SKM-1 treated with dmso at 0.1 percent for 144 hours (cell line): ENCODE measurements at regions not wholly inside any gene's neighbourhood (a gene's known extent, or its start where the extent isn't known, plus 50 kb on each side); places are given as distances from the start of the nearest gene placed in this dataset.

Source experiments
- DNase-seq: peaks from one replicate; lab custom pipeline; 2025; ENCODE audit not compliant: unreplicated experiment; lab: John Stamatoyannopoulos, UW

GRCh38 chr12:114767906-114768722, 84.1 kb upstream of the TBX3 start:
- no peak for DNase-seq

- DNase-seq = no peak
Observed at GRCh38 chr12:114767084-114767760, 83.2 kb upstream of the TBX3 start.

GRCh38 chr12:114765960-114766691, 82.2 kb upstream of the TBX3 start:
- DNase-seq = no peak

DNA sequence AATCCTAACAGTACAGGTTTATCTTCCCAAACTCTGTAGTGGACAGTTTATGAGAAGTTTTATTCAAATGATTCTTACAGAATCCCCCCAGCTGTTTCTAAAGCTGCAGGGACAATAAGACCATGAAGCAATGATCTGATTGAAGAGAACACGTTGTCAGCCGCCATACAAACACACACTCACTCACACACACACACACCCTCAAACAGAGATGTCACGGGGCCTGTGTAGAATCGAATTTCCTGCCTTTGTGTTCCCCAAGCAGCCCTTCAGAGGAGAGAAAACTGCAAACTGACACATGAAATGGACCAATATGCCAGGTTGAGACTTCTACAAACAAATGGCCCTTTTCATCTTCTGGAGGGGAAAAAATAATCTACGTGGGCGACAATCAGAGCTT, 80.5 kb upstream of the TBX3 start:
- DNase-seq = no peak

DNA sequence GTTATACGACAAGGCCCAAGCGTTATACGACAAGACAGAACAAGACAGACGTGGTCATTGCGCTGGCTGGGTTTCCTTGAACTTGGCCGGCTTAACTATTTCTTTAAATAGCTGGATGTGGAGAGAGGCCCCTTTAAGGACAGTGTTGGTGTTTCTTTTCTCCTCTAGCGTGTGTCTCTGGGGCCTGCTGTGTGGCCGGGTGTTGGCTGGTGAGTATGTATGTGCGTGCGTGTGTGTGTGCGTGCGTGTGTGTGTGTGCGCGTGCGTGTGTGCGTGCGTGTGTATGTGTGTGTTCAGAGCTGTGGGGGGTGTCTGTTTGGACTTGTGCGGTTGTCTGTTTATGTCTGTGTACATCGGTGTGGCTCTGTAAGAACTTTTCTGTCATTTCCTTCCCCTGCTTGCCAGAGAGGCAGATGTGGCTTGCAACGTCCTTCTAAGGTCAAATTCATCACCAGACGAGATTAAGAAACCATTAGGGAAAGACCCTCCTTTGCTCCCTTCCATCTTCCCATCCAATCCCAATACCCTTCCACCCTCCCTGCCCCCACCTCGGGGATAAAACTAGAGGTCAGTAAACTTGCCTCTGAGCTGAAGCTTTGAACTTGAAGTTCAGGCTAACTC, 78.6 kb upstream of the TBX3 start:
- no peak for DNase-seq

GRCh38 chr12:114760151-114760877, 76.3 kb upstream of the TBX3 start:
- no peak for DNase-seq

DNA sequence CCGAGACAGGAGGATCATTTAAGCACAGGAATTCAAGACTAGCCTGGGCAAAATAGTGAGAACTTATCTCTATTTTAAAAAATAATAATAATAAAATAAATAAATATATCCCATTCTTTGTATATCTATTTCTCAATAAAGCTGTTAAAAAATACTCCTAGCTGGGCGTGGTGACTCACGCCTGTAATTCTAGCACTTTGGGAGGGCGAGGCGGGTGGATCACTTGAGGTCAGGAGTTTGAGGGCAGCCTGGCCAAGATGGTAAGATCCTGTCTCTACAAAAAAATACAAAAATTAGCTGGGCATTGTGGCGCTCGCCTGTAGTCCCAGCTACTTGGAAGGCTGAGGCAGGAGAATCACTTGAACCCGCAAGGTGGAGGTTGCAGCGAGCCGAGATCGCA, 75.7 kb upstream of the TBX3 start:
- no peak for DNase-seq

DNA sequence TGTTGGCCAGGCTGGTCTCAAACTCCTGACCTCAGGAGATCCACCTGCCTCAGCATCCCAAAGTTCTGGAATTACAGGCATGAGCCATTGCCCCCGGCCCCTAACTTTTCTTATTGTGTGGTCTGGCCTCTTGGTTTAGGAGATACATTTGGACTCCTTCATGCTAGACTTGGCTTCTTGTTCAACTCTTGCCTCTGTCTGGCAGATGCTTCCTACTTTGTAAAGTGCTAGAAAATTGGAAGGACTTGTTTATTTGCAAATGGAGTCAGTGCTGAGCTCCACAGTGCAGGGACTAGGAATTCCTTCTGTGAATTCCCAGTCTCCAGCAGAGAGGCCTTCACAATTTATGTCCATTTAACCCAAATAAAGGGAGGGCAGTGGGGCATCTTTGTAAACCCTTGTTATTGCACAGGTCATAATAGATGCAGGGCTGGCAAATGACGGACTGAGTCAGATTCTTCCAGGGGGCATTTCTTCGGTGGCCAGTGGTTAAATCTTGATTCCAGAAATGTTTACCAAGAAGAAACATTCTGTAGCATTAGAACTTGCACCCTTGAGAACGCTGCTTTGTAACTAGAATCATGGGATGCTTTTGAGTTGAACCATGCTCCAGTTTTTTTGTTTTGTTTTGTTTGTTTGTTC, 73.8 kb upstream of the TBX3 start:
- DNase-seq = no peak

- DNase-seq = no peak
Observed at GRCh38 chr12:114752217-114752616, 68.2 kb upstream of the TBX3 start.

DNA sequence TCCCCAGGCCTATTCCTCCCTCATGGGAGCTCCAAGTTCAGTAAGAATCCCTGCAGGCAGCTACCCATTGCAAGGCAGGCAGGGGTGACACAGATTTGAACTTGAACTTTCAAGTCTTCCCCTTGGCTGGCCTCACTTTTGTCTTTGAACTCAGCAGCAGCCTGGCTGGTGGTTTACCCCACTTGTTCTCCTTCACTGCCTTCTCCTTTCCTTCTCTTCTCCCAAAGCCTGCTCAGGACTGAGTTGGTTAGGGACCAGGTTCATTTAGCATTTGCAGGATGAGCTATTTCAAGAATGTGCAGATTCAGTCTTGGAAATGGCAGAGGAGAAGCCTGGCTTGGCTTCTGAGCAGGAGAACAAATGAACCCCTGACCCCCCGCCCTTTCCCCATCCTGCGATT, 67.7 kb upstream of the TBX3 start:
- no peak for DNase-seq

- no peak for DNase-seq
Observed at GRCh38 chr12:114750917-114751316, 66.9 kb upstream of the TBX3 start.

DNA sequence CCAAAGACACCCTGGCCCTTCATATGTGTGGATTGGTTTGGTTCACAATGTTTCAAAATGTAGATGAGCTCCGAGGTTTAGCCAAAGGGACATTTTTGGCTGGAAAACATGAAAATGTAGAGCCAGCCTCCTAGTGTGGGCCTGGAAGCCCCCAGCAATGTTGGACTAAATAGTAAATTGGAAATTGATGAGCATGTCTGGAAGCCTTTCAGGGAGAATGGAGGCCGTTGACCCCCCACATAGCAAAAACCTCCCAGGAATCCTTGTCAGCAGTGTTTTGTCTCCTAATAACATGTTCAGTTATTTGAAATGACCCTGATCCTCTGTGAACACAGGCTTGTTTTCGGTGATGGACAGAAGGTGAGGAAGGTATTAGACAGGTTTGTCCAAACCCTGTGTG, 65.1 kb upstream of the TBX3 start:
- no peak for DNase-seq

- DNase-seq = no peak
Observed at GRCh38 chr12:114747012-114747858, 63.3 kb upstream of the TBX3 start.

- DNase-seq = no peak
Observed at GRCh38 chr12:114746297-114747011, 62.5 kb upstream of the TBX3 start.

DNA sequence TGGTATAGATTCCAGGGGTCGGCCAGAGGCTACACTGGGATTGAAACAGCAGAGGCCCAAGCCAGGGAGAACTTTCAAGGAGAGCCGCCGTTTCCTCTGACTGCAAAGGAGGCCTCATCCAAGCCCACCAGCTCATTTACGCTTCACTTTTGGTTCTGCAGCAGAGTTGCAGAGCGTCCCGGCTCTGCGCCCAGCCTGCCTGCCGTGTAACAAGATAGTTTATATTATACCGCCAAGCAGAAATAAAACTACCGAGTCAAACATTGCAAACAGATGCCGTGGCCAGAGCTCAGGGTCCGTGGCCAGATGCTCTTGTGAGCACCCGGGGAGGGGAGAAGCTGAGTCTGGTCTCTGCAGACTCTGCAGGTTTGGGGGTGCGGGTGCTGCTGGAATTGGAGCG, 60.7 kb upstream of the TBX3 start:
- DNase-seq = no peak

DNA sequence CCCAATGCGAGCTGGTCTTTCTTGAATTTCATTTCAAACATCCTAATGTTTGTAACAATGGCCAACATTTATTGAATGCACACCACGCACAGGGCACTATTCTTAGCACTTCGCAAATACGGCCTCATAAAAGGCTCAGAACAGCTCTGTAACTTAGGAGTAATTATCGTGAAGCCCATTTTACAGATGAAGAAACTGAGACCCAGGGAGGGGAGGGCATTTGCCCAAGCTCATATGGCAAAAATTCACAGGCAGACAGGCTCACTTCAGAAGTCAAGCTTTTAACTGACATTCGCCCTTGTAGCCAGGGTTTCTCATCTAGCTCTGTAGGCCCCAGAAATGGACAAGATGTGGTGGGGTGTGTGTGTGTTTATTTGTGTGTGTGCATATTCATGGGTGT, 60.3 kb upstream of the TBX3 start:
- no peak for DNase-seq

DNA sequence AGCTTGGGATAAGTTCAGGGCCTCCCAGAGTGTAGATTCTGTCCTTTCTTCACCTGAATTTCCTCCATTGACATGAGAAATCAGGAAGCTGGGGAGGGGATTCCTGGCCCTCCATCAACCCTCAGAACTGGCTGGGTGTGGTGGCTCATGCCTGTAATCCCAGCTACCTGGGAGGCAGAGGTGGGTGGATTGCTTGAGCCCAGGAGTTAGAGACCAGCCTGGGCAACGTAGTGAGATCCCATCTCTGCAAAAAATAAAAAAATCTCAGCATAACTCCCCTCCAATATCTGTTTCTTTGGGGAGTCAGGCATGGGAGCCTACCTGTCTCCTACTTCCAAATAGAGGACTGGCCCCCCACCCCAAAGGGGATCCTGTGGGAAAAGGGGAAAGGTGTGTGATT, 59.8 kb upstream of the TBX3 start:
- no peak for DNase-seq

GRCh38 chr12:114743289-114743688, 59.3 kb upstream of the TBX3 start:
- DNase-seq = no peak

DNA sequence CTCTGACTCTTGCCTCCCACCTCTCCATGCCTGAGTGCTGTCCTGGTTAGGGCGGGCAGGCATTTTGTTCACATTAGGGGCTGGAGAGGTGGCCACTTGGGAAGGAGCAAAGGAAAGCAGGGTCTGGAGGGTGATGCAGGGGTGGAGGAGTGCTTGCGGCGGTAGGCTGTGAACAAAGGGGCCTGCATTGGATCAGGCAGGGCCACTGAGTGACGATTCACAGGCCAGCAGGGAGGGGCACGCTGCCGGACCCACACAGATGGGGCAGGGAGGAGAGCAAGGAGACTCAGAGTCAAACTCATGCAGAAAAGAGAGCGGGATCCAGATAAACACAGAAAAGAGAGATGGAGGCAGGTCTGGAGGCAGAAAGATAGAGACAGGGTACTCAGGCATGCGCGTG, 58.4 kb upstream of the TBX3 start:
- no peak for DNase-seq
